ENCODE measurements at regions not wholly inside any gene's neighbourhood (a gene's known extent, or its start where the extent isn't known, plus 50 kb on each side); places are given as distances from the start of the nearest gene placed in this dataset.

DNA sequence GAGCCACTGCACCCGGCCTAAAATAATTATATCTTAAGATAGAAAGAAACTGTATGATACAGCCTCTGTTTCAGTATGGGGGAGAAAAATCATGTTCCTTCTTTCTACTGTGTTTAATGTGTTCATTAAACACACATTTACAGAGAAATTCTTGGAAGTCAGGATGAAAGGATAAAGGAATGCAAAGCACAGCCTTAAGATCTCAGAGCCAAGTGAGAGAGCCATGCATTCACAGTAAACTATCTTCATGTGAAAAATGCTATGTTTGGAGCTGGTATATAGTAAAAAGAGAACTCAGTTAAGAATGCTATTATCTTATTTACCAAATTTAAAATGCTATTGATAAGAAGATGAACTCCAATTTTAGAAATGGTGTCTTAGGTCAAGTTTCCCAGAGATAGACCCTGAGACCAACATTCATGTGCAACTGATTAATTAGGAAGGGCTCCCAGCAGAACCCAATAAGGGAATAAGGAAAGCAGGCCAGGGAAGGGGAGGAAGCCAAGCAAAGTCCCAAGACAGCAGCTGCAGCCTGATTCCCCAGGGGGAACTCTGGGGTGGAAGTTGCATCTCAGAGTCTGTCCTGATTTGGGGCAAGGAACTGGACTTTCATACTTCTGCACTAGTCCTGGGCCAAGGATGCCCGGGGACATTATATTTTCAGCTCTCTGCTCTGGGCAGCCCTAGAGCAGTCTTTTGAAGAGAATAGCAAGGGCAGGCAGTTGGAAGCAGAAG is 130.0 kb upstream of the ZNF648 start:
- Histone ChIP-seq H3K27me3 (ENCODE audit: insufficient read depth, low read length) (no peaks in the 10 kb centered on the region), H3K4me3 (ENCODE audit: low read length) (no peak overlapping the region), H3K9me3 (ENCODE audit: low read depth, low read length) (no peaks in the 10 kb centered on the region), H3K4me1 (ENCODE audit: insufficient read depth, low read length) (peaks cover 27% of the 10 kb centered on the region)

DNA sequence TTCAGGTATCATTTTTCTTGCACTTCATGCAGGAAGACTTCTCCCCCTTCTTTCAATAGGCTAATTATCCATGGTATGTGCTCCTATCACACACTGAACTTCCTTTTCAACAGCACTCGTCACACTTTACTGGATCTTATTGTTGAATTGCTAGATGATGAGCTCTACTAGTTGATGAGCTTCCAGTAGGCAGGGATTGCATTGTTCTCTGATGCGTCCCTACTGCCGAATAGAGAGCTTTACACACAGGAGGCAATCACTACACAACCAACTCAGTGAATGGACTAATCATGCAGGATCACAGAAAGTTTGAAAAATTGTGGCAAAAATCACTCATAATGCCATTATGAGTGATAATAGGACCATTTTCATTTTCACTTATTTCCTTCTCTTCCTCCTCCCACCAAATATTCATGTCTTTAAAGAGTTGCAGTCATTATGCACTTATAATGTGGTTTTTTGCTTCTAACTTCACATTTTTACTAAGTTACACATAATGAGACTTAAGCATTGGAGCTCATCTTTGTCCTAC is 128.1 kb upstream of the ZNF648 start:
- no peaks in the 10 kb centered on the region for H3K27me3 ChIP-seq (ENCODE audit: insufficient read depth, low read length)
- H3K4me1 ChIP-seq (ENCODE audit: insufficient read depth, low read length) = peaks cover 33% of the 10 kb centered on the region
- H3K9me3 ChIP-seq (ENCODE audit: low read depth, low read length) = no peaks in the 10 kb centered on the region
- H3K4me3 ChIP-seq (ENCODE audit: low read length) = no peak overlapping the region

DNA sequence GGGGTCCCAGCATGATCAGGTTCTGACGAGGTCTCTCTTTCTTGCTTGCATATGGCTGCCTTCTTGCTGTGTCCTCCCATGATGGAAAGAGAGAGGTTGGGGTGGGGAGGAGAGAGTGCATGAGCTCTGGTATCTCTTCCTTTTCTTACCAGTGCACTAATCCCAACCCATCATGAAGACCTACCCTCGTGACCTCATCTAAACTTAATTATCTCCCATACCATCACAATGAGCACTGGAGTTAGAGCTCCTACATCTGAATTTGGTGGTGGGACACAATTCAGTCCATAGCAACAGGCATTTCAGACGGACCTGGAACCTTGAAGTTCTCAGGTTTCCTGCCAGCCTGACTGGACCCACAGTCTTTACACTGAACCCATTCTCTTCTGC is 125.2 kb upstream of the ZNF648 start:
- H3K4me1 ChIP-seq (ENCODE audit: insufficient read depth, low read length) = peaks cover 14% of the 10 kb centered on the region
- H3K27me3 ChIP-seq (ENCODE audit: insufficient read depth, low read length) = no peaks in the 10 kb centered on the region
- no peak overlapping the region for H3K4me3 ChIP-seq (ENCODE audit: low read length)
- H3K9me3 ChIP-seq (ENCODE audit: low read depth, low read length) = no peaks in the 10 kb centered on the region

DNA sequence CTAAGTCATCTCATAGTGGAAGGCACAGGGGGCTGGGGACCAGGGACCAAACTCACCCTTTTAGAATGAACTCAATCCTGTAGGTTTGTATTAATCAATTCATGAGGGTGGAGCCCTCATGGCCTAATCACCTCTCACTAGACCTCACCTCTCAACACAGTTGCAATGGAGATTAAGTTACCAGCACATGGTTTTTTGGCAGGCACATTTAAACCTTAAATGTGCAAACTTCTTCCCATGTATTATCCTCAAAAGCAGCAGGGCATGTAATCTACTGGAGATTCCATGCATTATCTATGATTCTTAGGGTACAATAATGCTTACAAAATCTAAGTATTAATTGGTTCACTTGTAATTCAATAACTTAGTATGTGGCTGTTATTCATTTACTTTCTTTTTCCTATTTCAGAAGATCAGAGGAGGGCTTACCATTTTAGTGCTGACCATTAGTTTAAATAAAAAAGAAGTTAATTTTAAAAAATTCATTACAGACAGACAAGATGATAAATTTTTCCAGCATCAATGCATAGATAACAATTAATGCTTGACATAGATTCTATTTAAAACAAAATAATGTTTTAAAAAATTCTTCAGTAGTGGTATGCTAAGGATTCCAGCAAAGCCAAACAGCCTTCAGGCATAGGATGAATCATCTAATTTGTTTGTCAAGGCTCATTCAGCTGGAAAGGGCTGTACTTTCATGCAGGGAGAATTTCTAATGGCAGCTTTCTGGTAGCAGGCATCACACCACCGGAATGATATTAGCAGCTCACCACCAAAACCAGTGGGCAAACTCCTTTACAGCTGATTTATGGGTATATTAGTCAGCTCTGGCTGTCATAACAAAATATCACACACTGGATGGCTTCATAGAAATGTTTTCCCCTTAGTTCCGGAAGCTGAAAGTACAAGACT is 124.6 kb upstream of the ZNF648 start:
- Histone ChIP-seq H3K4me3 (ENCODE audit: low read length) (no peak overlapping the region), H3K9me3 (ENCODE audit: low read depth, low read length) (no peaks in the 10 kb centered on the region), H3K27me3 (ENCODE audit: insufficient read depth, low read length) (no peaks in the 10 kb centered on the region), H3K4me1 (ENCODE audit: insufficient read depth, low read length) (peaks cover 13% of the 10 kb centered on the region)

DNA sequence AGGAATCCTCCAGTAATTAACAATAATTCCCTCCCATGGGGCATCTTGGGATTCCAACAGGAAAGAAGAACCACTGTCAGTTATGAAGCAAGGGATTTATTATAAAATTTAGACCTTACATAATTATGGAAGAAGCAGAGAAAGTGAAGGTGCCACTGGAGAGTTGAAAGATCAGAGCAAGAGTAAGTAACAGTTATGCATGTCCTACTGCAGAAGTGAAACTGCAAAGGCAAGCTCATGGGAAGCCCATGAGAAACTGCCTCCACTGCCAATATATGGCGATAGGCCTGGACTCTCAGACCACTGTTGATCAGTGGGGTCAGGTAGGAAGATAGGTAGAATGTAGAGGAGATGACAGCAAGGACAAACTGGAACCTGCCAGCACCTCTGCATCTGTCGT is 123.6 kb upstream of the ZNF648 start:
- peaks cover 13% of the 10 kb centered on the region for H3K4me1 ChIP-seq (ENCODE audit: insufficient read depth, low read length)
- H3K4me3 ChIP-seq (ENCODE audit: low read length) = no peak overlapping the region
- H3K9me3 ChIP-seq (ENCODE audit: low read depth, low read length) = no peaks in the 10 kb centered on the region
- H3K27me3 ChIP-seq (ENCODE audit: insufficient read depth, low read length) = no peaks in the 10 kb centered on the region

DNA sequence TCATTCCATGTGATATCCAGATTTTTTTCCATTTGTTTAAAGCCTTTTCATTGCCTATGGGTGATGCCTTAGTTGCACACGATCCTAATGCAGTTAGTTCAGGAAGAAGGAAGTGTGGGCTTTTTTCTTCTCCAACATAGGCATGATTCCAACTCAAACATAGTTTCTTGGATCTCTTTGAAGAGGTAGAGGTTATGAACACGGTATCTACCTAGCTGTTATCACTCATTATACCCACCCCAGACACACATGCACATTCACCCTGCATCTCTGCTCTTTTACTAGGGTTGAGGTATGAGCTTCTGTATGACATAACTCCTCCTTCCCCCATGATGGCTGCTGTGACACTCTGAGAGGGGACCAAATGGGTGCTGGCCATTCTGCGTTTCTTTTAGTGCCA is 122.1 kb upstream of the ZNF648 start:
- no peaks in the 10 kb centered on the region for H3K9me3 ChIP-seq (ENCODE audit: low read depth, low read length)
- H3K27me3 ChIP-seq (ENCODE audit: insufficient read depth, low read length) = no peaks in the 10 kb centered on the region
- H3K4me1 ChIP-seq (ENCODE audit: insufficient read depth, low read length) = peaks cover 13% of the 10 kb centered on the region

DNA sequence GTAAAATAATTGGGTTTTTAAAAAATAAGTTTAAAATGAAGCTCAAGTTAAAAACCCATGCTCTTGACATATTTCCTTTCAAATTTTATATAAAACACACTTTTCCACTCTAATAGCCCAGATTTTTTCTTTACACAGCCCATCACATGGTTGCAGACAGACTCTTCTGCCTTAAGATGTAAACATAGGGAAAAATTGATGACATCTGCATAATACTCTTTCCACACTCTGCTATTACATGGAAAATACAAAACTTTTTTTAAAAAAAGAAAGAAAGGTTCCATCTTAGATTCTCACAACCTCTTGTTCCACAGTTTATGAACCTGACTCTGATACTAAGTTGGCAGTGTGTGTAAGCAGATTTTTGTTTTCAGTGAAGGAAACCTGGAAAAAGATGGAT is 120.8 kb upstream of the ZNF648 start:
- H3K9me3 ChIP-seq (ENCODE audit: low read depth, low read length) = no peaks in the 10 kb centered on the region
- H3K27me3 ChIP-seq (ENCODE audit: insufficient read depth, low read length) = no peaks in the 10 kb centered on the region
- no peak overlapping the region for H3K4me3 ChIP-seq (ENCODE audit: low read length)
- H3K4me1 ChIP-seq (ENCODE audit: insufficient read depth, low read length) = peaks cover 13% of the 10 kb centered on the region

More for the DNA sequence above, 122.1 kb upstream of the ZNF648 start:
- H3K4me3 ChIP-seq (ENCODE audit: low read length) = no peak overlapping the region

DNA sequence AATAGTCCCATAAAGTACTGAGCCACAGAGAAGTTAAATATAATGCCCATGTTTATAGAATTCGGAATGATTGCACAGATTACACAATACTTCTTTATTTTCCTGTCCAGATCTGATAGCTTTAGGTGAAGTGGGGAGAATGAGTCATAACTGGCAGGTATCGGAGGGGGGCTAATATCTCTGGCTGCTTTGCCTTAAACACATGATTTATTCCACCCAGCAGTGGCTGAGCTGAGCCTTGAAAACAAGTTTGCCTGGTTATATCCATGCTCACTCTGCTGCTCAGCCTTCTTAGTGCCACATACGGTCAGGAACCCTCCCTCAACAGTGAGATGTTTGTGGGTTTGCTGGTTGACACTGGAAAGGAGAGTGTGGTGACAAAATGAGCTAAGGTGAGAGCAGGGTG is 119.7 kb upstream of the ZNF648 start:
- no peaks in the 10 kb centered on the region for H3K9me3 ChIP-seq (ENCODE audit: low read depth, low read length)
- no peak overlapping the region for H3K4me3 ChIP-seq (ENCODE audit: low read length)

DNA sequence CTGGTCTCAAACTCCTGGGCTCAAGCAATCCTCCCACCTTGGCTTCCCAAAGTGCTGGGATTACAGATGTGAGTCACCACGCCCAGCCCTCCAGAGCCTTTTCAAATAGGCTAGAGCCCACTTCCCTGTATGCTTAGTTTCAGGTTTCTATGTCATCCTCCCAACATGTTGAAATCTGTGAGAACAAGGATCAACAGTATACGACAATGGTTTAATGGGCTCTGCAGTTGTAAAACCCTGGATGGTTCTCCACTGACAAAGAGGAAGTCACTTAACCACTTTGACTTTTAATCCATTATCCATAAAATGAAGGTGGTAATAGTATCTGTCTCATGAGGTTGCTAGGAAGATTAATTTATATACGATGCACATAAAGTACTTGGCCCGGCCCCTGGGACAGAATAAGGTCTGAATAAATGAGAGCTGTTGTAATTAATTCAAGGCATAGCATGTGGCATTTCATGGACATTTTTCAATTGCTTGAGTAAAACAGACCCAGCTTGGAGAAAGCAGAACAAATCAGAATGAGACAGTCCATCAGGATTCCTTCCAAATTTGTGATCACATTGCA is 113.9 kb upstream of the ZNF648 start:
- no peak overlapping the region for H3K4me3 ChIP-seq (ENCODE audit: low read length)
- no peaks in the 10 kb centered on the region for H3K27me3 ChIP-seq (ENCODE audit: insufficient read depth, low read length)
- H3K4me1 ChIP-seq (ENCODE audit: insufficient read depth, low read length) = peaks cover 24% of the 10 kb centered on the region
- no peaks in the 10 kb centered on the region for H3K9me3 ChIP-seq (ENCODE audit: low read depth, low read length)

More for the DNA sequence above, 119.7 kb upstream of the ZNF648 start:
- Histone ChIP-seq H3K27me3 (ENCODE audit: insufficient read depth, low read length) (no peaks in the 10 kb centered on the region), H3K4me1 (ENCODE audit: insufficient read depth, low read length) (peaks cover 13% of the 10 kb centered on the region)

DNA sequence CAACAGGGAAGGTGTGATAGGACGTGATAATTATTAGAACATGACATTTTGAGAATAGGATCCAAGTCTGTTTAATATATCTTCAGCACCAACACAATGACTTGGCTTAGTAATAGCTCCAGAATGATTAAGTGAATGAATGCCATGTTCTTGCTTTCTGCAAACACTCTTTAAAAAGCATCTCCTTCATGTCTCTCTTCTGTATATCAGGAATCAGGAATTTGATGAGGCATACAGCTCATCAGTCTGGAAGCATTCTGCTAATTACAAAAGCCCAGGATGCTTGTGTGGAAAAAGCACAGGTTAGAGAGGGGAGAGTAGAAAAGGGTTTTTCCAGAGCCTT is 113.0 kb upstream of the ZNF648 start:
- Histone ChIP-seq H3K9me3 (ENCODE audit: low read depth, low read length) (no peaks in the 10 kb centered on the region), H3K4me1 (ENCODE audit: insufficient read depth, low read length) (peaks cover 30% of the 10 kb centered on the region), H3K27me3 (ENCODE audit: insufficient read depth, low read length) (no peaks in the 10 kb centered on the region), H3K4me3 (ENCODE audit: low read length) (no peak overlapping the region)

DNA sequence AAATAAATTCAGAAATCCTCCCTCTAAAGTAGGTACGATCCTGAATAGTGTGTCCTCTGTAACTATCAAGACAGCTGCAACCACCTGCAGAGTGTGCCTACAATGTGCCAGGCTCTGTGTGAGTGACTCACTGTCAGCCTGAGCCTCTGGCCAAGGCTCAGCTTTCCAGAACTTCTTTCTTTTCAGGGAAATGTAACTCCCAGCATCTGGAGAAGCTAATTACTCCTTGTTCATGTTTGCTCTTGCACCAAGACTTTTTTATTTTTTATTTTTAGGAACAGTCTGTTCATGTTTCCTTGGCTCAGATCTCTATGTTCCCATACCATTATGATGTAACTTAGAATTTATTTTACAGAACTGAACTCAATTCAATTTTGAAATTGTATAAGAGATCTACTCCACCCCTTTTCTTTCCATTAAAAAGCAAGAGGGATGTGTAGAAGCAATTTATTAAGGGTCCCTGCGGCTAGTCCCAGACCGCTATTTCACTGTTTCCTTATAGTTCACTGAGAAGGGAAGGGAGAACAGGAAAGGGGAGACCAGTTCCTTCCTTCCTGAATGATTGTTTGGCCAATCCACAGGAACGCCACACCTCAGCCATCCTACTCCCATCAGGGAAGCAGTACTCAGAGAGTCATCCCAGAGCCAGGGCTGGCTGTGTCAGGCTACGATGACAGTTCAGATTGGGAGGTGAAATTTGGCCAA is 112.4 kb upstream of the ZNF648 start:
- Histone ChIP-seq H3K9me3 (ENCODE audit: low read depth, low read length) (no peaks in the 10 kb centered on the region), H3K4me1 (ENCODE audit: insufficient read depth, low read length) (peaks cover 35% of the 10 kb centered on the region), H3K27me3 (ENCODE audit: insufficient read depth, low read length) (no peaks in the 10 kb centered on the region), H3K4me3 (ENCODE audit: low read length) (no peak overlapping the region)

DNA sequence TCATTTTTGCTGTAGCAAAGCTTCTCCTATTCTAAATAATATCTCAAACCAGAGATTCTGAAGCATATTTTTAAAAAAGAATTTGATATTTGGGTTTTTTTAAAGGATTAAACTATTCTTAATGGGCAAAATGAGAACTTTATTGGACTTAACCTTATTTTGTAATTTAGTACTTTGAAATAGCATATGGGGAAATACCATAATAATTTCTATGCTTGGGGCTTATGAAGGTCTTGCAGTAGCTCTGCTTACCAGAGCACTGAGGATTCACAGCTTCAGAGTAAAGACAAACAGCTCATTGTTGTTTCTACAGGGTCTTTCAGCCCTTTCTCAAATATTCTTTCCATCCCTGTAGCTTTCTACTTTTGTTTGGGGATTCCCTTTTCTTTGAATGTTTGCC is 111.2 kb upstream of the ZNF648 start:
- no peaks in the 10 kb centered on the region for H3K9me3 ChIP-seq (ENCODE audit: low read depth, low read length)
- H3K4me1 ChIP-seq (ENCODE audit: insufficient read depth, low read length) = peaks cover 37% of the 10 kb centered on the region
- H3K27me3 ChIP-seq (ENCODE audit: insufficient read depth, low read length) = no peaks in the 10 kb centered on the region
- H3K4me3 ChIP-seq (ENCODE audit: low read length) = no peak overlapping the region

DNA sequence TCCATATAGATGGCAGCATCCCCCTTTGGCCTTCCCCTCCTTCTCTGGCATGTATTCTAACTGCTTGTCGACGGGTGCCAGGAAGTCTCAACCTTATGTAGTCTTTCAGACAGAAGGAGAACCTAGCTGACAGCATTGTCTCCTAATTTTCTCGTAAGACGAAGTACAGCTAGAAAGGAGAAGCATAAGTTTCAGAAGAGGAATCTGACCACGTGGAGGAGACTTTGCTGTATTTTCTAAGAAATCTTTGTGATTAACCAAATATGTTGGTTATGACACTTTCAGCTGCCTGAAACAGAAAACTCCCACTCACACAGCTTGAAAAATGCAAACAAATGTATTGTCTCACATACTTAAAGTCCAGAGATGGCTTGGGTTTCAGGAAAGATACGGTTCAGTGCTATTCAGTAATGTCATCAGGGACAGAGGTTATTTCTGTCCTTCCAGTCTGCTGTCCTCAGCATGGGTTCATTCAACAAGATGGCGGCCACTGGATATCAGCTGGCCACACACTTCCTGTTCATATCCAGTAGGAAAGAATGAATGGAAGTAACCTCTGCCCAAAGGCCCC is 109.5 kb upstream of the ZNF648 start:
- Histone ChIP-seq H3K4me1 (ENCODE audit: insufficient read depth, low read length) (peaks cover 37% of the 10 kb centered on the region), H3K27me3 (ENCODE audit: insufficient read depth, low read length) (no peaks in the 10 kb centered on the region), H3K9me3 (ENCODE audit: low read depth, low read length) (no peaks in the 10 kb centered on the region), H3K4me3 (ENCODE audit: low read length) (no peak overlapping the region)

DNA sequence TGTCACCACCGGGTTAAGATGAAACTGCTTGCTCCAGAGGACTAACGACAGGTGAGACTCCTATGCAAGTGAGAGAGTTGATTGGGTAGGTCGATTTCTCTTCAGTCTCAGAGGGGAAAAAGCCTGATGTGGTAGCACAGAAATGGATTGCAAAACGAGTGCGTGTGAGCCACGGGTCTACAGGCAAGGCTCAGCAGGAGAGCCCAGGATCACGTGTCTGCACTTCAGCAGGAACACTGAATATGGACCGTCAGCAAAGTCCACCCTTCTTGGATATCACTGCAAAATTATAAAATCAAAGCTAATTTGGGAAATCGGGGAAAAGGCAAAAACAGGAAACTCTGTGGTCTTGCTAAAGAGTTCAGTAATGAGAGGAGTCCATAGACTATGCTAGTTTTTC is 107.7 kb upstream of the ZNF648 start:
- H3K4me1 ChIP-seq (ENCODE audit: insufficient read depth, low read length) = peaks cover 26% of the 10 kb centered on the region
- no peak overlapping the region for H3K4me3 ChIP-seq (ENCODE audit: low read length)
- H3K9me3 ChIP-seq (ENCODE audit: low read depth, low read length) = no peaks in the 10 kb centered on the region
- H3K27me3 ChIP-seq (ENCODE audit: insufficient read depth, low read length) = no peaks in the 10 kb centered on the region

Data from mononuclear cell (primary cell).